IPS-NIHi7 (cell line): ENCODE measurements at regions not wholly inside any gene's neighbourhood (a gene's known extent, or its start where the extent isn't known, plus 50 kb on each side); places are given as distances from the start of the nearest gene placed in this dataset.
"Not testable (repeated sequence)": the region's sequence is repeated elsewhere in the genome, so short reads cannot be mapped to it uniquely, and the experiment has no call there.

Source experiments
- DNase-seq: peaks from one replicate; pipeline ENCODE4 v3.0.0; 2012; ENCODE audit warnings: mixed read lengths; ENCODE audit errors: extremely low spot score

- no peak for DNase-seq
Measured at GRCh38 chr2:159880729-159881128, 82.7 kb upstream of the CD302 start.

GRCh38 chr2:159879051-159879604 is 81.1 kb upstream of the CD302 start:
- DNase-seq = no peak

GRCh38 chr2:159875083-159875482 is 77.1 kb upstream of the CD302 start:
- DNase-seq = no peak

GRCh38 chr2:159873258-159873657 is 75.2 kb upstream of the CD302 start:
- DNase-seq = no peak

GRCh38 chr2:159872353-159872752 is 74.3 kb upstream of the CD302 start:
- no peak for DNase-seq

- not testable (repeated sequence) for DNase-seq
Measured at GRCh38 chr2:159868598-159869159, 70.7 kb upstream of the CD302 start.

GRCh38 chr2:159867567-159868361 is 69.8 kb upstream of the CD302 start:
- DNase-seq = no peak

GRCh38 chr2:159863526-159864160 is 65.6 kb upstream of the CD302 start:
- DNase-seq = no peak

- no peak for DNase-seq
Measured at GRCh38 chr2:159860581-159861310, 62.7 kb upstream of the CD302 start.

- DNase-seq = no peak
Measured at GRCh38 chr2:159859583-159859982, 61.6 kb upstream of the CD302 start.

- DNase-seq = peak; percentile 18
Measured at GRCh38 chr2:159856760-159857159, 58.8 kb upstream of the CD302 start.

- DNase-seq = no peak
Measured at GRCh38 chr2:159855557-159856061, 57.6 kb upstream of the CD302 start.

- DNase-seq = no peak
Measured at GRCh38 chr2:159855143-159855542, 57.1 kb upstream of the CD302 start.

- no peak for DNase-seq
Measured at GRCh38 chr2:159854481-159854880, 56.5 kb upstream of the CD302 start.

GRCh38 chr2:159853101-159853500 is 55.1 kb upstream of the CD302 start:
- DNase-seq = no peak

- no peak for DNase-seq
Measured at GRCh38 chr2:159851941-159852340, 53.9 kb upstream of the CD302 start.

GRCh38 chr2:159850789-159851188 is 52.8 kb upstream of the CD302 start:
- no peak for DNase-seq

- DNase-seq = no peak
Measured at GRCh38 chr2:159849160-159849813, 51.3 kb upstream of the CD302 start.
